ENCODE measurements at regions not wholly inside any gene's neighbourhood (a gene's known extent, or its start where the extent isn't known, plus 50 kb on each side); places are given as distances from the start of the nearest gene placed in this dataset.

GRCh38 chr12:92010368-92010767 is 135.3 kb downstream of the BTG1 start:
- WGBS, 2 donors: 89 to 91% methylated on average over 2 of the region's 2 CpGs
- no peak for TF ChIP-seq CTCF (IDR thresholded peaks at IDR 0.05; ENCODE audit: control extremely low read depth, extremely low read depth)
- no peak overlapping the region for H3K27ac ChIP-seq (ENCODE audit: low read depth in 1 of 2, low read length in 1 of 2)
- ATAC-seq (ENCODE audit: insufficient read depth, low FRiP score) (no peak), DNase-seq (no peak)
- no peaks in the 10 kb centered on the region for H3K27me3 ChIP-seq (ENCODE audit: control insufficient read depth in 3 of 3, insufficient read depth in 3 of 3, low read length in 2 of 3)
- no peak overlapping the region for H3K4me3 ChIP-seq
- no peaks in the 10 kb centered on the region for H3K36me3 ChIP-seq (ENCODE audit: control insufficient read depth in 4 of 4, insufficient read depth in 4 of 4, low read length in 4 of 4)
- no peaks in the 10 kb centered on the region for H3K4me1 ChIP-seq (ENCODE audit: control insufficient read depth in 5 of 5, insufficient read depth in 5 of 5, low read length in 5 of 5)
- peaks cover 0 to 2% (median 0%) of the 10 kb centered on the region in 4 donors for H3K9me3 ChIP-seq (ENCODE audit: control insufficient read depth in 4 of 4, insufficient read depth in 3 of 4, low read length in 3 of 4)
- no peak overlapping the region for H3K9ac ChIP-seq (ENCODE audit: insufficient read depth in 1 of 2, low read length in 2 of 2)

GRCh38 chr12:92008345-92008744 is 137.3 kb downstream of the BTG1 start:
- H3K9ac ChIP-seq (ENCODE audit: insufficient read depth in 1 of 2, low read length in 2 of 2): no peak overlapping the region
- WGBS, 2 donors: 89 to 97% methylated on average over 5 of the region's 5 CpGs
- H3K4me3 ChIP-seq: no peak overlapping the region
- no peaks in the 10 kb centered on the region for H3K36me3 ChIP-seq (ENCODE audit: control insufficient read depth in 4 of 4, insufficient read depth in 4 of 4, low read length in 4 of 4)
- peaks cover 0 to 3% (median under 1%) of the 10 kb centered on the region in 5 donors for H3K4me1 ChIP-seq (ENCODE audit: control insufficient read depth in 5 of 5, insufficient read depth in 5 of 5, low read length in 5 of 5)
- H3K9me3 ChIP-seq (ENCODE audit: control insufficient read depth in 4 of 4, insufficient read depth in 3 of 4, low read length in 3 of 4): peaks cover 0 to 2% (median 0%) of the 10 kb centered on the region in 4 donors
- no peak overlapping the region for H3K27ac ChIP-seq (ENCODE audit: low read depth in 1 of 2, low read length in 1 of 2)
- TF ChIP-seq CTCF (IDR thresholded peaks at IDR 0.05; ENCODE audit: control extremely low read depth, extremely low read depth): no peak
- no peaks in the 10 kb centered on the region for H3K27me3 ChIP-seq (ENCODE audit: control insufficient read depth in 3 of 3, insufficient read depth in 3 of 3, low read length in 2 of 3)
- no peak for DNase-seq
- no peak for ATAC-seq (ENCODE audit: insufficient read depth, low FRiP score)

- H3K36me3 ChIP-seq (ENCODE audit: control insufficient read depth in 4 of 4, insufficient read depth in 4 of 4, low read length in 4 of 4): no peaks in the 10 kb centered on the region
- H3K4me1 ChIP-seq (ENCODE audit: control insufficient read depth in 5 of 5, insufficient read depth in 5 of 5, low read length in 5 of 5): peaks cover 0 to 8% (median 6%) of the 10 kb centered on the region in 5 donors
- H3K27me3 ChIP-seq (ENCODE audit: control insufficient read depth in 3 of 3, insufficient read depth in 3 of 3, low read length in 2 of 3): no peaks in the 10 kb centered on the region
- no peak overlapping the region for H3K27ac ChIP-seq (ENCODE audit: low read depth in 1 of 2, low read length in 1 of 2)
- DNase-seq: no peak
- no peak overlapping the region for H3K4me3 ChIP-seq
- H3K9me3 ChIP-seq (ENCODE audit: control insufficient read depth in 4 of 4, insufficient read depth in 3 of 4, low read length in 3 of 4): peaks cover 0 to 2% (median 0%) of the 10 kb centered on the region in 4 donors
- WGBS, 2 donors: 96 to 99% methylated on average over 9 of the region's 9 CpGs
- no peak for TF ChIP-seq CTCF (IDR thresholded peaks at IDR 0.05; ENCODE audit: control extremely low read depth, extremely low read depth)
- no peak for ATAC-seq (ENCODE audit: insufficient read depth, low FRiP score)
- no peak overlapping the region for H3K9ac ChIP-seq (ENCODE audit: insufficient read depth in 1 of 2, low read length in 2 of 2)
These were observed 137.9 kb downstream of the BTG1 start for GRCh38 chr12:92007787-92008186.

GRCh38 chr12:92003701-92004100 is 141.9 kb downstream of the BTG1 start:
- DNase-seq (no peak), ATAC-seq (ENCODE audit: insufficient read depth, low FRiP score) (no peak)
- H3K27me3 ChIP-seq (ENCODE audit: control insufficient read depth in 3 of 3, insufficient read depth in 3 of 3, low read length in 2 of 3): no peaks in the 10 kb centered on the region
- no peak for TF ChIP-seq CTCF (IDR thresholded peaks at IDR 0.05; ENCODE audit: control extremely low read depth, extremely low read depth)
- peaks cover 0 to 14% (median 11%) of the 10 kb centered on the region in 5 donors for H3K4me1 ChIP-seq (ENCODE audit: control insufficient read depth in 5 of 5, insufficient read depth in 5 of 5, low read length in 5 of 5)
- H3K9ac ChIP-seq (ENCODE audit: insufficient read depth in 1 of 2, low read length in 2 of 2): no peak overlapping the region
- H3K36me3 ChIP-seq (ENCODE audit: control insufficient read depth in 4 of 4, insufficient read depth in 4 of 4, low read length in 4 of 4): no peaks in the 10 kb centered on the region
- no peaks in the 10 kb centered on the region for H3K9me3 ChIP-seq (ENCODE audit: control insufficient read depth in 4 of 4, insufficient read depth in 3 of 4, low read length in 3 of 4)
- H3K27ac ChIP-seq (ENCODE audit: low read depth in 1 of 2, low read length in 1 of 2): no peak overlapping the region
- 69 to 78% methylated on average over 3 of the region's 3 CpGs for WGBS, 2 donors
- H3K4me3 ChIP-seq: no peak overlapping the region
